Endothelial cell of umbilical vein (primary cell): ENCODE measurements at regions not wholly inside any gene's neighbourhood (a gene's known extent, or its start where the extent isn't known, plus 50 kb on each side); places are given as distances from the start of the nearest gene placed in this dataset.

Experiments
- BruUV-seq: library from RNA; stranded (reverse); fragments of 400-500 nt; replicated peaks from 2 replicates; lab custom pipeline; 2021; lab: Mats Ljungman, UMichigan
- CTCF ChIA-PET: fragments of 300-600, 350-600 bp; sonication (Branson Sonifier 250); formaldehyde crosslinking; loops from one replicate; lab custom pipeline; 2021; ENCODE audit warnings: antibody characterized with exemption, inconsistent platforms; lab: Charles Lee
- POLR2A ChIA-PET: fragments of 300-600, 350-600 bp; sonication (Branson Sonifier 250); formaldehyde crosslinking; loops from one replicate; lab custom pipeline; 2021; ENCODE audit warnings: antibody characterized with exemption, inconsistent platforms; lab: Charles Lee
- DNase-seq: peaks from one replicate; pipeline ENCODE4 v3.0.0-alpha.2; 2011; ENCODE audit warnings: low read depth, low spot score
- FAIRE-seq: peaks from 2 replicates; lab custom pipeline; 2011; peaks lifted over from hg19 to GRCh38; lab: Jason Lieb, UNC
- H2AFZ ChIP-seq: 2 replicates; pipeline ENCODE4 v1.6.0; 2012; ENCODE audit warnings: low read depth, low read length, control low read depth, inconsistent platforms
- H3K27ac ChIP-seq: 2 replicates; pipeline ENCODE4 v1.5.1; 2011; ENCODE audit warnings: low read depth, mild to moderate bottlenecking, control low read depth, low read length, moderate library complexity; ENCODE audit not compliant: insufficient read depth
- H3K27me3 ChIP-seq, 2 experiments: 2 replicates each; pipeline versions ENCODE4 v1.6.0 to v1.6.1; 2011; ENCODE audit warnings: low read length in 2 of 2, mixed read lengths in 1 of 2; ENCODE audit not compliant: control insufficient read depth in 2 of 2, insufficient read depth in 2 of 2
- H3K36me3 ChIP-seq, 2 experiments: 2 replicates in 1 of 2; 3 replicates in 1 of 2; pipeline ENCODE4 v1.5.1; 2011; ENCODE audit warnings: low read length in 2 of 2, mild to moderate bottlenecking in 1 of 2, moderate library complexity in 1 of 2; ENCODE audit not compliant: control insufficient read depth in 2 of 2, insufficient read depth in 2 of 2; ENCODE audit errors: extremely low read depth in 1 of 2
- H3K4me1 ChIP-seq: 3 replicates; pipeline ENCODE4 v1.5.1; 2011; ENCODE audit warnings: mild to moderate bottlenecking, low read length; ENCODE audit not compliant: control insufficient read depth, insufficient read depth; ENCODE audit errors: extremely low read depth
- H3K4me2 ChIP-seq: 2 replicates; pipeline ENCODE4 v1.6.1; 2011; ENCODE audit warnings: low read length, control low read depth, mixed read lengths; ENCODE audit not compliant: insufficient read depth
- H3K4me3 ChIP-seq, 3 experiments: fragments of 200-600 bp in 1 of 3; sonication (generic), shearing (Covaris generic) in 1 of 3; replicated peaks in 1 of 3; 2 replicates each; pipeline ENCODE4 v1.5.1; 2011 to 2016; ENCODE audit warnings: control low read depth in 3 of 3, low read length in 3 of 3, mild to moderate bottlenecking in 2 of 3, inconsistent platforms in 1 of 3, low read depth in 1 of 3, moderate library complexity in 1 of 3; ENCODE audit not compliant: insufficient read depth in 1 of 3
- H3K79me2 ChIP-seq: 2 replicates; pipeline ENCODE4 v1.6.0; 2012; ENCODE audit warnings: low read length, inconsistent platforms; ENCODE audit not compliant: control insufficient read depth, insufficient read depth
- H3K9ac ChIP-seq: replicated peaks from 2 replicates; pipeline ENCODE3; 2011; ENCODE audit warnings: low read length, control low read depth; ENCODE audit not compliant: insufficient read depth; ENCODE audit errors: extremely low read depth
- H3K9me1 ChIP-seq: replicated peaks from 3 replicates; pipeline ENCODE4 v1.6.0; 2011; ENCODE audit warnings: mild to moderate bottlenecking, low read length; ENCODE audit not compliant: control insufficient read depth, insufficient read depth; ENCODE audit errors: extremely low read depth
- H3K9me3 ChIP-seq: replicated peaks from 2 replicates; pipeline ENCODE4 v1.5.1; 2012; ENCODE audit warnings: low read length, inconsistent platforms; ENCODE audit not compliant: control insufficient read depth, insufficient read depth
- H4K20me1 ChIP-seq: replicated peaks from 2 replicates; pipeline ENCODE3; 2011; ENCODE audit warnings: mild to moderate bottlenecking, low read length; ENCODE audit not compliant: control insufficient read depth, insufficient read depth; ENCODE audit errors: extremely low read depth
- CTCF ChIP-seq, 2 donors: IDR thresholded peaks; 1 replicate in 1 of 2; 2 replicates in 1 of 2; pipeline ENCODE4 v1.5.1; 2011; ENCODE audit warnings: low read length in 2 of 2, mild to moderate bottlenecking in 2 of 2, moderate library complexity in 2 of 2, control low read depth in 1 of 2, inconsistent platforms in 1 of 2, low read depth in 1 of 2; ENCODE audit not compliant: insufficient read depth in 1 of 2; ENCODE audit errors: extremely low read depth in 1 of 2
- EZH2 ChIP-seq: IDR thresholded peaks from 2 replicates; pipeline ENCODE4 v1.6.1; 2012; ENCODE audit warnings: borderline replicate concordance, low read depth, mild to moderate bottlenecking, moderate library complexity, low read length, inconsistent platforms; ENCODE audit not compliant: severe bottlenecking
- FOS ChIP-seq: IDR thresholded peaks from 2 replicates; pipeline ENCODE4 v1.6.1; 2011; ENCODE audit warnings: mild to moderate bottlenecking, low read length, moderate library complexity, borderline replicate concordance; ENCODE audit not compliant: insufficient read depth
- GATA2 ChIP-seq: IDR thresholded peaks from 2 replicates; pipeline ENCODE4 v1.7.0; 2011; ENCODE audit warnings: low read depth, mild to moderate bottlenecking, moderate library complexity, mixed read lengths, low read length; ENCODE audit not compliant: insufficient read length, insufficient read depth
- JUN ChIP-seq: IDR thresholded peaks from 2 replicates; pipeline ENCODE4 v1.6.1; 2011; ENCODE audit warnings: borderline replicate concordance, low read depth; ENCODE audit not compliant: insufficient read length, insufficient read depth
- MAX ChIP-seq: IDR thresholded peaks from 2 replicates; pipeline ENCODE4 v1.6.1; 2011; ENCODE audit not compliant: insufficient read depth, insufficient read length
- MYC ChIP-seq: IDR thresholded peaks from one replicate; pipeline ENCODE4 v1.6.1; 2011; ENCODE audit warnings: mild to moderate bottlenecking, low read depth, low read length
- POLR2A ChIP-seq: IDR thresholded peaks from 2 replicates; pipeline ENCODE4 v1.6.1; 2012; ENCODE audit warnings: low read depth, mild to moderate bottlenecking, control low read depth, low read length
- POLR2AphosphoS5 ChIP-seq: IDR thresholded peaks from 2 replicates; pipeline ENCODE4 v1.6.1; 2012; ENCODE audit warnings: low read depth, mild to moderate bottlenecking, control low read depth, low read length, moderate library complexity; ENCODE audit not compliant: insufficient read depth
- dilution Hi-C: fragments of 300-500 bp; cut with MboI; formaldehyde crosslinking; loops from one replicate; pipeline ENCODE4 v1.15.0; 2019; ENCODE audit warnings: low sequenced_read_pairs; ENCODE audit not compliant: extremely low pct_ligation_motif_present
- intact Hi-C: fragments of 100-400 bp; cut with micrococcal nuclease; formaldehyde crosslinking; loops from one replicate; pipeline ENCODE4 v1.10.0; 2022

- no peak overlapping the region for H3K4me2 ChIP-seq
- no peaks in the 10 kb centered on the region for H3K9me1 ChIP-seq
- H3K4me3 ChIP-seq: no peak overlapping the region
- H3K9me3 ChIP-seq: no peaks in the 10 kb centered on the region
- H3K79me2 ChIP-seq: no peaks in the 10 kb centered on the region
- intact Hi-C loops (no loop called here), dilution Hi-C loops (no loop called here)
- BruUV-seq: no TSS peak
- ChIA-PET CTCF (no interaction called here), POLR2A (no interaction called here)
- FAIRE-seq (no peak), DNase-seq (no peak)
- TF ChIP-seq POLR2A (no peak), CTCF (IDR thresholded peaks at IDR 0.05; ENCODE audit: extremely low read depth in 1 of 2, insufficient read depth in 1 of 2, low read depth in 1 of 2, low read length in 2 of 2) (no peak)
- H2AFZ ChIP-seq: no peak overlapping the region
- no peaks in the 10 kb centered on the region for H3K36me3 ChIP-seq
- no peaks in the 10 kb centered on the region for H3K27me3 ChIP-seq
- H3K27ac ChIP-seq: no peak overlapping the region
- no peaks in the 10 kb centered on the region for H4K20me1 ChIP-seq
- H3K9ac ChIP-seq: no peak overlapping the region
- no peaks in the 10 kb centered on the region for H3K4me1 ChIP-seq
Measured at GRCh38 chr20:60203451-60203850, 245.2 kb downstream of the CDH26 start.

- no peak for TF ChIP-seq CTCF (IDR thresholded peaks at IDR 0.05; ENCODE audit: extremely low read depth in 1 of 2, insufficient read depth in 1 of 2, low read depth in 1 of 2, low read length in 2 of 2)
- TF ChIP-seq MAX: no peak
- TF ChIP-seq JUN: no peak
- no peak for TF ChIP-seq GATA2
- no peak for TF ChIP-seq EZH2
- TF ChIP-seq FOS: no peak
- TF ChIP-seq POLR2AphosphoS5: no peak
- no peak for TF ChIP-seq POLR2A
- TF ChIP-seq MYC: no peak
- CTCF ChIA-PET: no interaction called here
- no peak for FAIRE-seq
Measured at GRCh38 chr20:60204601-60205000, 246.4 kb downstream of the CDH26 start.

More at GRCh38 chr20:60204601-60205000, 246.4 kb downstream of the CDH26 start:
- Histone ChIP-seq H3K9me1 (no peaks in the 10 kb centered on the region), H3K36me3 (no peaks in the 10 kb centered on the region), H3K4me3 (no peak overlapping the region), H3K9me3 (no peaks in the 10 kb centered on the region), H3K27me3 (no peaks in the 10 kb centered on the region), H3K27ac (no peak overlapping the region), H2AFZ (no peak overlapping the region), H3K9ac (no peak overlapping the region), H3K4me2 (no peak overlapping the region), H3K79me2 (no peaks in the 10 kb centered on the region), H4K20me1 (no peaks in the 10 kb centered on the region), H3K4me1 (no peaks in the 10 kb centered on the region)
- dilution Hi-C loops: no loop called here
- no TSS peak for BruUV-seq
- intact Hi-C loops: no loop called here
- POLR2A ChIA-PET: no interaction called here
- DNase-seq: no peak
